CD14-positive monocyte (primary cell): ENCODE measurements at regions not wholly inside any gene's neighbourhood (a gene's known extent, or its start where the extent isn't known, plus 50 kb on each side); places are given as distances from the start of the nearest gene placed in this dataset.

Experiments
- DNase-seq, 3 donors: peaks; one replicate each; pipeline ENCODE4 v3.0.0-alpha.2; 2011 to 2022
- H2AFZ ChIP-seq: 2 replicates; pipeline ENCODE4 v1.6.0; 2012; ENCODE audit warnings: mild to moderate bottlenecking, low read depth, low read length, inconsistent platforms; ENCODE audit not compliant: insufficient read depth, poor library complexity, severe bottlenecking
- H3K27ac ChIP-seq, 2 donors: 1 replicate in 1 of 2; 2 replicates in 1 of 2; pipeline ENCODE4 v1.5.1; 2012 to 2013; ENCODE audit warnings: low read length in 2 of 2, control low read depth in 1 of 2, inconsistent platforms in 1 of 2, low read depth in 1 of 2, mild to moderate bottlenecking in 1 of 2
- H3K27me3 ChIP-seq, 2 donors: one replicate each; pipeline versions ENCODE4 v1.6.0 to v1.6.1; 2011 to 2013; ENCODE audit warnings: low read length in 2 of 2; ENCODE audit not compliant: control insufficient read depth in 2 of 2, insufficient read depth in 2 of 2
- H3K36me3 ChIP-seq, 2 donors: replicated peaks in 1 of 2; 1 replicate in 1 of 2; 2 replicates in 1 of 2; pipeline versions ENCODE4 v1.5.1 to v1.6.1; 2012 to 2013; ENCODE audit warnings: low read length in 2 of 2, control low read depth in 1 of 2, inconsistent platforms in 1 of 2, mild to moderate bottlenecking in 1 of 2; ENCODE audit not compliant: insufficient read depth in 2 of 2, control insufficient read depth in 1 of 2
- H3K4me1 ChIP-seq, 2 donors: 1 replicate in 1 of 2; 2 replicates in 1 of 2; pipeline versions ENCODE4 v1.5.1 to v1.6.1; 2012 to 2013; ENCODE audit warnings: low read length in 2 of 2, control low read depth in 1 of 2, inconsistent platforms in 1 of 2, mild to moderate bottlenecking in 1 of 2, moderate library complexity in 1 of 2; ENCODE audit not compliant: insufficient read depth in 2 of 2, control insufficient read depth in 1 of 2
- H3K4me2 ChIP-seq: replicated peaks from 2 replicates; pipeline ENCODE3; 2012; ENCODE audit warnings: low read length, moderate library complexity, mild to moderate bottlenecking; ENCODE audit not compliant: poor library complexity, severe bottlenecking; ENCODE audit errors: extremely low read depth
- H3K4me3 ChIP-seq, 3 experiments: fragments of 200-600 bp in 1 of 3; sonication (generic) in 1 of 3; replicated peaks in 1 of 3; 1 replicate in 2 of 3; 2 replicates in 1 of 3; pipeline ENCODE4 v1.5.1; 2011 to 2013; ENCODE audit warnings: low read length in 3 of 3, mild to moderate bottlenecking in 3 of 3, control low read depth in 2 of 3, low read depth in 2 of 3, inconsistent platforms in 1 of 3, moderate library complexity in 1 of 3
- H3K79me2 ChIP-seq: 2 replicates; pipeline ENCODE4 v1.6.0; 2012; ENCODE audit warnings: mild to moderate bottlenecking, control low read depth, inconsistent platforms, low read length, moderate library complexity; ENCODE audit not compliant: insufficient read depth
- H3K9ac ChIP-seq: 2 replicates; pipeline ENCODE4 v1.6.0; 2017; ENCODE audit warnings: low read length, mild to moderate bottlenecking; ENCODE audit not compliant: insufficient read depth, poor library complexity, severe bottlenecking
- H3K9me3 ChIP-seq, 2 donors: replicated peaks in 1 of 2; 1 replicate in 1 of 2; 2 replicates in 1 of 2; pipeline versions ENCODE4 v1.5.1 to v1.6.1; 2012 to 2013; ENCODE audit warnings: low read length in 2 of 2, control low read depth in 1 of 2; ENCODE audit not compliant: control insufficient read depth in 1 of 2, insufficient read depth in 1 of 2
- H4K20me1 ChIP-seq: 2 replicates; pipeline ENCODE4 v1.6.0; 2012; ENCODE audit warnings: mild to moderate bottlenecking, low read length, control low read depth, moderate library complexity; ENCODE audit not compliant: insufficient read depth
- H3K27ac Mint-ChIP-seq, 7 donors: one replicate each; pipeline ENCODE4 v1.8.0; 2020; ENCODE audit warnings: mild to moderate bottlenecking in 7 of 7, mixed read lengths in 7 of 7, moderate library complexity in 6 of 7, inconsistent platforms in 2 of 7
- H3K27me3 Mint-ChIP-seq, 3 donors: one replicate each; pipeline ENCODE4 v1.8.0; 2021 to 2022; ENCODE audit warnings: low read depth in 3 of 3, mild to moderate bottlenecking in 3 of 3, mixed read lengths in 3 of 3, moderate library complexity in 3 of 3, inconsistent platforms in 1 of 3
- H3K36me3 Mint-ChIP-seq, 2 donors: one replicate each; pipeline ENCODE4 v1.8.0; 2020; ENCODE audit warnings: mixed read lengths in 2 of 2, inconsistent platforms in 1 of 2, mild to moderate bottlenecking in 1 of 2
- H3K4me1 Mint-ChIP-seq: one replicate; pipeline ENCODE4 v1.8.0; 2020; ENCODE audit warnings: mild to moderate bottlenecking, mixed read lengths
- H3K4me3 Mint-ChIP-seq, 2 donors: one replicate each; pipeline ENCODE4 v1.8.0; 2020; ENCODE audit warnings: mild to moderate bottlenecking in 2 of 2, mixed read lengths in 2 of 2, moderate library complexity in 1 of 2
- H3K9me3 Mint-ChIP-seq, 7 donors: one replicate each; pipeline ENCODE4 v1.8.0; 2020 to 2022; ENCODE audit warnings: mixed read lengths in 7 of 7, mild to moderate bottlenecking in 6 of 7, moderate library complexity in 6 of 7, inconsistent platforms in 2 of 7
- CTCF ChIP-seq: fragments of 200-600 bp; IDR thresholded peaks from one replicate; pipeline ENCODE4 v1.8.0; 2022; ENCODE audit warnings: antibody characterized with exemption, mild to moderate bottlenecking
- WGBS: methylation state at CpG from one replicate; pipeline ENCODE4 v1.1.5; 2013; ENCODE audit warnings: missing lambda C conversion rate; ENCODE audit not compliant: insufficient coverage; 5-methylcytosine and 5-hydroxymethylcytosine counted together
- intact Hi-C, 2 donors: fragments of 100-400 bp; cut with micrococcal nuclease; formaldehyde crosslinking; loops; one replicate each; pipeline versions ENCODE4 v1.15.0 to v1.15.1; 2023

- no peak overlapping the region for H3K9ac ChIP-seq
- no peak overlapping the region for H3K4me3 ChIP-seq
- no peaks in the 10 kb centered on the region for H3K36me3 ChIP-seq
- Mint-ChIP-seq H3K4me1 (peaks cover 14% of the 10 kb centered on the region), H3K9me3 (no peaks in the 10 kb centered on the region), H3K36me3 (no peaks in the 10 kb centered on the region), H3K27ac (no peak overlapping the region), H3K4me3 (no peak overlapping the region), H3K27me3 (peaks cover 0 to 6% (median 1%) of the 10 kb centered on the region in 3 donors)
- H3K4me1 ChIP-seq, result peaks cover 0 to 9% of the 10 kb centered on the region in 2 donors
- H3K9me3 ChIP-seq, result no peaks in the 10 kb centered on the region
- no peak for DNase-seq
- H3K27ac ChIP-seq, result no peak overlapping the region
- intact Hi-C loops, result loop anchor here in 1 of 2 donors (10.0 kb wide), 1 partner anchor 123 kb away; no protein-coding TSS in a partner anchor
- no peak for TF ChIP-seq CTCF
- no peaks in the 10 kb centered on the region for H3K79me2 ChIP-seq
- H3K27me3 ChIP-seq, result no peaks in the 10 kb centered on the region
- no peak overlapping the region for H3K4me2 ChIP-seq
- H4K20me1 ChIP-seq, result no peaks in the 10 kb centered on the region
- no peak overlapping the region for H2AFZ ChIP-seq
These were observed 126.4 kb downstream of the BTC start for GRCh38 chr4:74667944-74668343.

GRCh38 chr4:74669702-74670101 is 124.6 kb downstream of the BTC start:
- intact Hi-C loops, result loop anchor here (5.0 to 10.0 kb wide), 4 partner anchors 125 to 347 kb away; no protein-coding TSS in a partner anchor
- DNase-seq, result no peak

More at GRCh38 chr4:74669702-74670101, 124.6 kb downstream of the BTC start:
- H3K9ac ChIP-seq, result no peak overlapping the region
- no peaks in the 10 kb centered on the region for H3K9me3 ChIP-seq
- no peaks in the 10 kb centered on the region for H3K36me3 ChIP-seq
- H2AFZ ChIP-seq, result no peak overlapping the region
- H3K27me3 Mint-ChIP-seq, result peaks cover 0 to 6% (median 1%) of the 10 kb centered on the region in 3 donors
- peaks cover 0 to 9% of the 10 kb centered on the region in 2 donors for H3K4me1 ChIP-seq
- no peak for TF ChIP-seq CTCF
- H3K4me2 ChIP-seq, result no peak overlapping the region
- H3K4me1 Mint-ChIP-seq, result peaks cover 14% of the 10 kb centered on the region
- no peaks in the 10 kb centered on the region for H4K20me1 ChIP-seq
- no peak overlapping the region for H3K27ac ChIP-seq
- no peak overlapping the region for H3K27ac Mint-ChIP-seq
- H3K27me3 ChIP-seq, result no peaks in the 10 kb centered on the region
- H3K36me3 Mint-ChIP-seq, result no peaks in the 10 kb centered on the region
- no peak overlapping the region for H3K4me3 ChIP-seq
- no peak overlapping the region for H3K4me3 Mint-ChIP-seq
- no CpG with 5 or more reads among the region's 3 CpGs for WGBS
- no peaks in the 10 kb centered on the region for H3K79me2 ChIP-seq
- H3K9me3 Mint-ChIP-seq, result no peaks in the 10 kb centered on the region
